ENCODE measurements at regions not wholly inside any gene's neighbourhood (a gene's known extent, or its start where the extent isn't known, plus 50 kb on each side); places are given as distances from the start of the nearest gene placed in this dataset.

GRCh38 chr1:80245813-80246212 is 1239.3 kb upstream of the ADGRL4 start:
- Histone ChIP-seq H4K20me1 (ENCODE audit: insufficient read depth, low read length) (no peaks in the 10 kb centered on the region), H3K9me2 (ENCODE audit: low read depth, low read length) (no peaks in the 10 kb centered on the region), H3K36me3 (ENCODE audit: insufficient read depth, low read length) (no peaks in the 10 kb centered on the region), H3K9ac (ENCODE audit: low read length) (no peak overlapping the region), H3K27me3 (ENCODE audit: insufficient read depth, low read length) (no peaks in the 10 kb centered on the region), H3K4me2 (ENCODE audit: low read length) (no peak overlapping the region), H2AFZ (ENCODE audit: low read length) (no peak overlapping the region), H3K4me1 (ENCODE audit: insufficient read depth, low read length, severe bottlenecking) (no peaks in the 10 kb centered on the region), H3K27ac (ENCODE audit: low read depth, low read length, poor library complexity, severe bottlenecking) (no peak overlapping the region), H3K79me2 (ENCODE audit: insufficient read depth, low read length) (no peaks in the 10 kb centered on the region), H3F3A (ENCODE audit: insufficient read depth, low read length) (no peaks in the 10 kb centered on the region), H3K4me3 (ENCODE audit: low read depth, low read length, poor library complexity, severe bottlenecking) (no peak overlapping the region), H3K9me3 (ENCODE audit: low read length) (no peaks in the 10 kb centered on the region)
- TF ChIP-seq EZH2 (IDR thresholded peaks at IDR 0.05; ENCODE audit: borderline replicate concordance, low read length) (no peak), CTCF (IDR thresholded peaks at IDR 0.05; ENCODE audit: low read length) (no peak)

- no peaks in the 10 kb centered on the region for H4K20me1 ChIP-seq (ENCODE audit: insufficient read depth, low read length)
- H3K79me2 ChIP-seq (ENCODE audit: insufficient read depth, low read length), result no peaks in the 10 kb centered on the region
- H3K27me3 ChIP-seq (ENCODE audit: insufficient read depth, low read length), result no peaks in the 10 kb centered on the region
- no peak overlapping the region for H2AFZ ChIP-seq (ENCODE audit: low read length)
- H3K9me2 ChIP-seq (ENCODE audit: low read depth, low read length), result no peaks in the 10 kb centered on the region
- H3K4me2 ChIP-seq (ENCODE audit: low read length), result no peak overlapping the region
- no peak overlapping the region for H3K9ac ChIP-seq (ENCODE audit: low read length)
- H3K9me3 ChIP-seq (ENCODE audit: low read length), result no peaks in the 10 kb centered on the region
- H3F3A ChIP-seq (ENCODE audit: insufficient read depth, low read length), result no peaks in the 10 kb centered on the region
- no peak overlapping the region for H3K4me3 ChIP-seq (ENCODE audit: low read depth, low read length, poor library complexity, severe bottlenecking)
- no peak for TF ChIP-seq CTCF (IDR thresholded peaks at IDR 0.05; ENCODE audit: low read length)
- no peak for TF ChIP-seq EZH2 (IDR thresholded peaks at IDR 0.05; ENCODE audit: borderline replicate concordance, low read length)
- H3K27ac ChIP-seq (ENCODE audit: low read depth, low read length, poor library complexity, severe bottlenecking), result no peak overlapping the region
- no peaks in the 10 kb centered on the region for H3K36me3 ChIP-seq (ENCODE audit: insufficient read depth, low read length)
- no peaks in the 10 kb centered on the region for H3K4me1 ChIP-seq (ENCODE audit: insufficient read depth, low read length, severe bottlenecking)
Observed at GRCh38 chr1:80244372-80244771, 1237.8 kb upstream of the ADGRL4 start.

- Histone ChIP-seq H3F3A (ENCODE audit: insufficient read depth, low read length) (no peaks in the 10 kb centered on the region), H3K9me2 (ENCODE audit: low read depth, low read length) (no peaks in the 10 kb centered on the region), H4K20me1 (ENCODE audit: insufficient read depth, low read length) (no peaks in the 10 kb centered on the region), H3K9me3 (ENCODE audit: low read length) (no peaks in the 10 kb centered on the region), H3K4me1 (ENCODE audit: insufficient read depth, low read length, severe bottlenecking) (no peaks in the 10 kb centered on the region), H3K4me2 (ENCODE audit: low read length) (no peak overlapping the region), H3K27ac (ENCODE audit: low read depth, low read length, poor library complexity, severe bottlenecking) (no peak overlapping the region), H3K27me3 (ENCODE audit: insufficient read depth, low read length) (no peaks in the 10 kb centered on the region), H3K79me2 (ENCODE audit: insufficient read depth, low read length) (no peaks in the 10 kb centered on the region), H3K9ac (ENCODE audit: low read length) (no peak overlapping the region), H3K36me3 (ENCODE audit: insufficient read depth, low read length) (no peaks in the 10 kb centered on the region), H2AFZ (ENCODE audit: low read length) (no peak overlapping the region), H3K4me3 (ENCODE audit: low read depth, low read length, poor library complexity, severe bottlenecking) (no peak overlapping the region)
- TF ChIP-seq EZH2 (IDR thresholded peaks at IDR 0.05; ENCODE audit: borderline replicate concordance, low read length) (no peak), CTCF (IDR thresholded peaks at IDR 0.05; ENCODE audit: low read length) (no peak)
Observed at GRCh38 chr1:80241566-80241965, 1235.0 kb upstream of the ADGRL4 start.
